ACHN (cell line): ENCODE measurements at regions not wholly inside any gene's neighbourhood (a gene's known extent, or its start where the extent isn't known, plus 50 kb on each side); places are given as distances from the start of the nearest gene placed in this dataset.
"Not testable (repeated sequence)": the region's sequence is repeated elsewhere in the genome, so short reads cannot be mapped to it uniquely, and the experiment has no call there.

ENCODE experiments used
- DNase-seq: peaks from one replicate; pipeline ENCODE4 v3.0.0-alpha.2; 2015
- in situ Hi-C: cut with HindIII; loops from 2 replicates; pipeline ENCODE4 v1.10.0; 2017; ENCODE audit warnings: low sequenced_read_pairs, low pct_ligation_motif_present, low pct_unique_long_range_greater_than_20kb

GRCh38 chr7:45258533-45259226, 101.1 kb downstream of the RAMP3 start:
- in situ Hi-C loops = no loop called here
- no peak for DNase-seq

GRCh38 chr7:45259227-45259596, 101.6 kb downstream of the RAMP3 start:
- no peak for DNase-seq
- in situ Hi-C loops = no loop called here

- in situ Hi-C loops = no loop called here
- peak; percentile 54 for DNase-seq
Observed at GRCh38 chr7:45259966-45260646, 102.5 kb downstream of the RAMP3 start.

- peak; percentile 21 for DNase-seq
- in situ Hi-C loops = no loop called here
Observed at GRCh38 chr7:45267262-45267661, 109.7 kb downstream of the RAMP3 start.

DNA sequence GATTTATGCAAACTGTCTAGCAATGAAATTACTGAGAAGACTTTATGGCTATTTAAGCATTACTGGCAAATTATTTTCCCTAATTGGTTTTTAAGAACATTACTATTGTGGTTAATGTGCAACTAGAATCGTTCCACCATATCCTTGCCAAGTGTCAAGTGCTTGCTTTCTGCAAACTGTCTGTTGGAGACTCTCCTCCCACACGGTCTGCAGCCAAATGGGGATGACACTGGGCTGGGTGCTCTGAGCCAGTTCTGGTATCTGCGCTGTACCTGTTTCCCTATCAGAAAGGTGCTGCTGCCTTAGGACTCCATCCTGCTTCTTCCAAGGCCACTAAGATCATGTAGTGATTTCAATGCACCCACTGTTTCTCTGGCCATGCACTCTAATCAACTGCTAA, 110.4 kb downstream of the RAMP3 start:
- no peak for DNase-seq
- in situ Hi-C loops = no loop called here

- in situ Hi-C loops = no loop called here
- DNase-seq = no peak
Observed at GRCh38 chr7:45269192-45269591, 111.6 kb downstream of the RAMP3 start.

GRCh38 chr7:45278763-45279398, 121.3 kb downstream of the RAMP3 start:
- no peak for DNase-seq
- in situ Hi-C loops = no loop called here

DNA sequence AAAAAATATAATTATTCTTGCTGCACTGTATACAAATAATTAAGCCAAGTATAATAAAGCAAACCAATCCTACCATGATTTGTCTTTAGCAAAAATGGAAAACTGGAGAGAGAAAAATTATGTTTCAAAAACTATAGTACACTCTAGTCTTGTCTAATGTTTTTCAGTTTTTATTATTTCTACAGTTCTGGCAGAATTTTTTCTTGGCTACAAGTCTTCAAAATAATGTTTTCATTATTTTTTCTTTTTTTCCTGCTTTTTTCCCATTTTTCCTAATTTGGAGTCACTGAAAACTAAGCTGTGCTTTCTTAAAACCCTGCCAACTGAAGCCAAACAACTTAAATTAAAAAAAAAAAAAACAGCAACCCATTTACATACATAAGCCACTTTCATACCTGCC, 132.0 kb downstream of the RAMP3 start:
- in situ Hi-C loops, DNase-seq: not testable (repeated sequence)

GRCh38 chr7:45290880-45291279, 133.3 kb downstream of the RAMP3 start:
- no peak for DNase-seq

GRCh38 chr7:45292481-45292880, 134.9 kb downstream of the RAMP3 start:
- in situ Hi-C loops = no loop called here

More at GRCh38 chr7:45290880-45291279, 133.3 kb downstream of the RAMP3 start:
- in situ Hi-C loops = no loop called here

GRCh38 chr7:45293295-45293942, 135.8 kb downstream of the RAMP3 start:
- no peak for DNase-seq
- in situ Hi-C loops = no loop called here

More at GRCh38 chr7:45292481-45292880, 134.9 kb downstream of the RAMP3 start:
- DNase-seq = no peak

- DNase-seq = no peak
- in situ Hi-C loops = no loop called here
Observed at GRCh38 chr7:45294559-45294958, 137.0 kb downstream of the RAMP3 start.

- in situ Hi-C loops = no loop called here
- DNase-seq = no peak
Observed at GRCh38 chr7:45295222-45295621, 137.6 kb downstream of the RAMP3 start.

DNA sequence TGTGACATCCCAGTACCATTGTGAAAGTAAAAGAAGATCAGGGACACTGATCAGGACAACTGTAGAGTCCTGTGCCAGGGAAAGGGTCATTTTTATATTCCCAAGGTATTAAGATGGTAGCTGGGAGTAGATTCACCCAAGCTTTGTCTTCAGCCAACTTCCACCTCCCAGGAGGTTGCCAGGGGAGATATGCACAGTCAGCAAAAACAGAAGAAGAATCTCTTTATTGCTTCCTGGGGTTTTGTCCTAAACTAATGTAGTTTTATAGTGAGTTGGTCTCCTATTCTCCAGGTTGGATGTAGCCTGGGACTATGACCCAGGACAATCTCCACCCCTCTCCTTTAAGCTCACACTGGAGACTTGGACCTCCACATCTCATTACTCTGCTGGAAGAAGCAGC, 139.2 kb downstream of the RAMP3 start:
- no peak for DNase-seq
- in situ Hi-C loops = no loop called here

- DNase-seq = no peak
- in situ Hi-C loops = no loop called here
Observed at GRCh38 chr7:45306752-45307305, 149.2 kb downstream of the RAMP3 start.

GRCh38 chr7:45311597-45311996, 154.0 kb downstream of the RAMP3 start:
- in situ Hi-C loops = no loop called here

DNA sequence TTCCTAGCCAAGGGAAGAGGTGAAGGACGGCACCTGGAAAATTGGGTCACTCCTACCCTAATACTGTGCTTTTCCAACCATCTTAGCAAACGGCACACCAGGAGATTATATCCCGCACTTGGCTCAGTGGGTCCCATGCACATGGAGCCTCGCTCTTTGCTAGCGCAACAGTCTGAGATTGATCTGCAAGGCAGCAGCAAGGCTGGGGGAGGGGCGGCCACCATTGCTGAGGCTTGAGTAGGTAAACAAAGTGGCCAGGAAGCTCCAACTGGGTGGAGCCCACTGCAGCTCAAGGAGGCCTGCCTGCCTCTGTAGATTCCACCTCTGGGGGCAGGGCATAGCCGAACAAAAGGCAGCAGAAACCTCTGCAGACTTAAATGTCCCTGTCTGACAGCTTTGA, 157.9 kb downstream of the RAMP3 start:
- in situ Hi-C loops, DNase-seq: not testable (repeated sequence)

More at GRCh38 chr7:45311597-45311996, 154.0 kb downstream of the RAMP3 start:
- no peak for DNase-seq

GRCh38 chr7:45324683-45325237, 167.2 kb downstream of the RAMP3 start:
- in situ Hi-C loops = no loop called here
- DNase-seq = no peak

DNA sequence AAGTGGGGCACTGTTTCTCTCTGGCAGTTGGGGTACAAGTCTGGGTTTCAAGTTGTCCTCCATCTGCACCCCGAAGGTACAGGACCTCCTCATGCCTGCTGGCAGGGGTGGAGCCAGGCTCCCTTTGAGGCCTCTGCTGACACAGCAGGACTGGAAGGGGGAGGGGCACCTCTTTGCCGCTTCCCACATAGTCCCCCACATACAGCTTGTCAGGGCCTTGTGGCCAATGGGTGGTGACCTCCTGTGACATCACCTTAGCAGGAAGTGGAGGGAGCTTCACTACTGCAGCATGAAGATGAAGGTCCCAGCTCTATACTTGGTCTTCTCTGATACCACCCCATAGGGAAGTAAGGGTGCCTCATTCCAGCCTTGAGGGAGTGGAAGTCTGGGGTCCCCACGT, 167.8 kb downstream of the RAMP3 start:
- in situ Hi-C loops = no loop called here

More for the DNA sequence above, 167.8 kb downstream of the RAMP3 start:
- DNase-seq = no peak
